GM12878 (cell line): ENCODE measurements at regions not wholly inside any gene's neighbourhood (a gene's known extent, or its start where the extent isn't known, plus 50 kb on each side); places are given as distances from the start of the nearest gene placed in this dataset.

Experiments
- ATAC-seq: fragments of 200-7000 bp; cut with Tn5 transposase; 3 replicates; pipeline ENCODE4 v1.9.1; 2020; ENCODE audit warnings: mild to moderate bottlenecking, moderate library complexity
- BruUV-seq: library from RNA; stranded (reverse); fragments of 400-500 nt; replicated peaks from 2 replicates; lab custom pipeline; 2021; lab: Mats Ljungman, UMichigan
- CTCF ChIA-PET: fragments of 300-600 bp; sonication (Branson Sonifier 250); formaldehyde crosslinking; extraction: SDS; loops from one replicate; lab custom pipeline; 2021; ENCODE audit warnings: inconsistent platforms; lab: Yijun Ruan, JAX
- POLR2A ChIA-PET: fragments of 350-600 bp; formaldehyde crosslinking; extraction: SDS; loops from one replicate; lab custom pipeline; 2021; ENCODE audit warnings: inconsistent platforms; lab: Charles Lee
- RAD21 ChIA-PET: fragments of 300-600 bp; sonication (Branson Sonifier 250); formaldehyde crosslinking; loops from one replicate; lab custom pipeline; 2023; ENCODE audit warnings: antibody characterized with exemption; ENCODE audit not compliant: unreplicated experiment; lab: Charles Lee
- SMC1A ChIA-PET: fragments of 300-600 bp; sonication (Branson Sonifier 250); formaldehyde crosslinking; loops from one replicate; lab custom pipeline; 2023; ENCODE audit not compliant: unreplicated experiment, uncharacterized antibody; lab: Charles Lee
- DNase-seq: peaks from one replicate; pipeline ENCODE4 v3.0.0-alpha.2; 2011; ENCODE audit warnings: low read depth, low spot score
- FAIRE-seq: peaks from 3 replicates; lab custom pipeline; 2011; peaks lifted over from hg19 to GRCh38; lab: Jason Lieb, UNC
- H2AFZ ChIP-seq: 2 replicates; pipeline ENCODE4 v1.6.0; 2011; ENCODE audit warnings: low read depth, low read length, control low read depth; ENCODE audit not compliant: control insufficient read depth
- H3K27ac ChIP-seq: 2 replicates; pipeline ENCODE4 v1.5.1; 2011; ENCODE audit warnings: control low read depth; ENCODE audit not compliant: control insufficient read depth, insufficient read depth
- H3K27me3 ChIP-seq, 2 experiments: replicated peaks in 1 of 2; 2 replicates each; pipeline versions ENCODE4 v1.6.0 to v1.6.1; 2011; ENCODE audit warnings: low read length in 1 of 2; ENCODE audit not compliant: control insufficient read depth in 2 of 2, insufficient read depth in 2 of 2
- H3K36me3 ChIP-seq, 2 experiments: 2 replicates each; pipeline ENCODE4 v1.5.1; 2011; ENCODE audit warnings: low read length in 1 of 2; ENCODE audit not compliant: control insufficient read depth in 2 of 2, insufficient read depth in 2 of 2
- H3K4me1 ChIP-seq: 2 replicates; pipeline ENCODE4 v1.6.1; 2011; ENCODE audit warnings: mild to moderate bottlenecking, low read length, moderate library complexity, mixed read lengths; ENCODE audit not compliant: control insufficient read depth, insufficient read depth
- H3K4me2 ChIP-seq: 2 replicates; pipeline ENCODE4 v1.6.0; 2011; ENCODE audit warnings: control low read depth; ENCODE audit not compliant: control insufficient read depth, insufficient read depth
- H3K4me3 ChIP-seq: fragments of 200-600 bp; sonication (generic); 2 replicates; pipeline ENCODE4 v1.5.1; 2016
- H3K79me2 ChIP-seq: 2 replicates; pipeline ENCODE4 v1.6.0; 2011; ENCODE audit warnings: low read length; ENCODE audit not compliant: control insufficient read depth, insufficient read depth
- H3K9ac ChIP-seq: 2 replicates; pipeline ENCODE4 v1.8.0; 2011; ENCODE audit warnings: low read length, control low read depth, mixed read lengths; ENCODE audit not compliant: control insufficient read depth, insufficient read depth
- H3K9me3 ChIP-seq: replicated peaks from 3 replicates; pipeline ENCODE4 v1.5.1; 2011; ENCODE audit warnings: mild to moderate bottlenecking, low read length; ENCODE audit not compliant: control insufficient read depth, insufficient read depth
- H4K20me1 ChIP-seq: 2 replicates; pipeline ENCODE4 v1.6.0; 2011; ENCODE audit not compliant: control insufficient read depth, insufficient read depth
- CREM ChIP-seq: IDR thresholded peaks from 2 replicates; pipeline ENCODE4 v1.6.1; 2014; ENCODE audit warnings: antibody characterized with exemption, low read depth
- ESRRA ChIP-seq: IDR thresholded peaks from 2 replicates; pipeline ENCODE4 v1.6.1; 2012; ENCODE audit warnings: mild to moderate bottlenecking, low read length, improper control_type of control experiment
- MTA3 ChIP-seq: IDR thresholded peaks from 2 replicates; pipeline ENCODE4 v1.6.1; 2012; ENCODE audit warnings: low read length, inconsistent platforms, borderline replicate concordance
- MYB ChIP-seq: fragments of 150-350 bp; IDR thresholded peaks from 2 replicates; pipeline ENCODE4 v1.6.1; 2014; ENCODE audit warnings: mild to moderate bottlenecking, low read depth, low read length, borderline replicate concordance
- NR2C1 ChIP-seq: fragments of 450-650 bp; IDR thresholded peaks from 2 replicates; pipeline ENCODE4 v1.6.1; 2017; ENCODE audit warnings: antibody characterized with exemption, mild to moderate bottlenecking, moderate library complexity
- RAD21 ChIP-seq: IDR thresholded peaks from 2 replicates; pipeline ENCODE4 v1.6.1; 2011; ENCODE audit warnings: mild to moderate bottlenecking, low read depth, low read length, moderate library complexity; ENCODE audit not compliant: insufficient read depth
- WGBS: methylation state at CpG from one replicate; pipeline ENCODE4 v1.1.6; 2016; ENCODE audit warnings: low lambda C conversion rate; ENCODE audit not compliant: insufficient replicate concordance, insufficient coverage; ENCODE audit errors: missing lambda C conversion rate; 5-methylcytosine and 5-hydroxymethylcytosine counted together
- in situ Hi-C: fragments of 300-500 bp; cut with MboI; formaldehyde crosslinking; loops from 9 replicates; pipeline ENCODE4 v1.14.3; 2018; ENCODE audit warnings: mixed read lengths
- intact Hi-C: fragments of 100-400 bp; cut with micrococcal nuclease; formaldehyde crosslinking; loops from one replicate; pipeline ENCODE4 v1.14.2; 2022; ENCODE audit not compliant: unreplicated experiment
- TF ChIP-seq, protein P1 (sequence below): fragments of 450-650 bp; IDR thresholded peaks from 2 replicates; pipeline ENCODE4 v1.6.1; 2017; ENCODE audit warnings: mild to moderate bottlenecking
- TF ChIP-seq, protein P2 (sequence below): IDR thresholded peaks from 2 replicates; pipeline ENCODE4 v1.6.1; 2012; ENCODE audit warnings: low read depth, low read length, improper control_type of control experiment

DNA sequence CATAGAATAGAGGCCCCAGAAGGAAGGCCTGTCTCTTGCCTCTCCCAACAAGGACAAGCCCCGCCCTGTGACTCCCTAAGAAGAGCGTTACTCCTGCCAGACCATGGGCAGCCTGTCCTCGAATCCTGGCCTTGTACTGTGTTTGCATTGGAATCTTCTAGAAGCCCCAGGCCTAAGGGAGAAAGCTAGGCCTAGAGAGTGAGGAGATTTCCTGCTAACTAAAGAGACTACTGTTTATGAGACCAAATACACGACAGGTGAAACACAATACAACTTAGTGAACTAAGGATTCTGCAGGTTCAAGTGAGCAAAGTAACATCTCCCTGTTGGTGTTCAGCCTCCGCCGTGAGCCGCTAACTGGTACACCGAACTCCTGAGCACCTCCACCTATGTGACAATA is 62.7 kb downstream of the SYF2 start:
- SMC1A ChIA-PET = interaction anchor here (0.7 kb wide), 1 partner anchor 133 kb away, joined by 3 read pairs; no protein-coding TSS in a partner anchor
- DNase-seq (no peak), FAIRE-seq (no peak), ATAC-seq (no peak)
- Histone ChIP-seq H3K4me3 (no peak overlapping the region), H3K4me1 (no peaks in the 10 kb centered on the region), H3K4me2 (no peak overlapping the region), H2AFZ (no peak overlapping the region), H3K9me3 (no peaks in the 10 kb centered on the region), H3K27me3 (no peaks in the 10 kb centered on the region), H3K27ac (no peak overlapping the region), H3K36me3 (no peaks in the 10 kb centered on the region), H3K9ac (no peak overlapping the region), H4K20me1 (no peaks in the 10 kb centered on the region), H3K79me2 (no peaks in the 10 kb centered on the region)
- in situ Hi-C loops (no loop called here), intact Hi-C loops (no loop called here)
- WGBS = 53% methylated on average over 8 of the region's 8 CpGs
- CTCF ChIA-PET = no interaction called here
- POLR2A ChIA-PET = interaction anchor here (0.6 kb wide), 1 partner anchor 31 kb away, joined by 3 read pairs; no protein-coding TSS in a partner anchor
- BruUV-seq = no TSS peak
- RAD21 ChIA-PET = no interaction called here
- TF ChIP-seq ESRRA (no peak), NR2C1 (no peak), MTA3 (no peak), MYB (no peak), CREM (no peak), RAD21 (no peak)
- TF ChIP-seq, protein P1, sequence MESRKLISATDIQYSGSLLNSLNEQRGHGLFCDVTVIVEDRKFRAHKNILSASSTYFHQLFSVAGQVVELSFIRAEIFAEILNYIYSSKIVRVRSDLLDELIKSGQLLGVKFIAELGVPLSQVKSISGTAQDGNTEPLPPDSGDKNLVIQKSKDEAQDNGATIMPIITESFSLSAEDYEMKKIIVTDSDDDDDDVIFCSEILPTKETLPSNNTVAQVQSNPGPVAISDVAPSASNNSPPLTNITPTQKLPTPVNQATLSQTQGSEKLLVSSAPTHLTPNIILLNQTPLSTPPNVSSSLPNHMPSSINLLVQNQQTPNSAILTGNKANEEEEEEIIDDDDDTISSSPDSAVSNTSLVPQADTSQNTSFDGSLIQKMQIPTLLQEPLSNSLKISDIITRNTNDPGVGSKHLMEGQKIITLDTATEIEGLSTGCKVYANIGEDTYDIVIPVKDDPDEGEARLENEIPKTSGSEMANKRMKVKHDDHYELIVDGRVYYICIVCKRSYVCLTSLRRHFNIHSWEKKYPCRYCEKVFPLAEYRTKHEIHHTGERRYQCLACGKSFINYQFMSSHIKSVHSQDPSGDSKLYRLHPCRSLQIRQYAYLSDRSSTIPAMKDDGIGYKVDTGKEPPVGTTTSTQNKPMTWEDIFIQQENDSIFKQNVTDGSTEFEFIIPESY = no peak
- TF ChIP-seq, protein P2, sequence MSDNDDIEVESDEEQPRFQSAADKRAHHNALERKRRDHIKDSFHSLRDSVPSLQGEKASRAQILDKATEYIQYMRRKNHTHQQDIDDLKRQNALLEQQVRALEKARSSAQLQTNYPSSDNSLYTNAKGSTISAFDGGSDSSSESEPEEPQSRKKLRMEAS = no peak
